NOMO-1 (cell line): ENCODE measurements at regions not wholly inside any gene's neighbourhood (a gene's known extent, or its start where the extent isn't known, plus 50 kb on each side); places are given as distances from the start of the nearest gene placed in this dataset.

Experiments
- DNase-seq, 2 experiments: peaks; one replicate each; lab custom pipeline; 2025; ENCODE audit not compliant: unreplicated experiment in 2 of 2; lab: John Stamatoyannopoulos, UW

GRCh38 chr9:86765746-86766430 lies 181.4 kb downstream of the GAS1 start:
- DNase-seq, result no peak

DNA sequence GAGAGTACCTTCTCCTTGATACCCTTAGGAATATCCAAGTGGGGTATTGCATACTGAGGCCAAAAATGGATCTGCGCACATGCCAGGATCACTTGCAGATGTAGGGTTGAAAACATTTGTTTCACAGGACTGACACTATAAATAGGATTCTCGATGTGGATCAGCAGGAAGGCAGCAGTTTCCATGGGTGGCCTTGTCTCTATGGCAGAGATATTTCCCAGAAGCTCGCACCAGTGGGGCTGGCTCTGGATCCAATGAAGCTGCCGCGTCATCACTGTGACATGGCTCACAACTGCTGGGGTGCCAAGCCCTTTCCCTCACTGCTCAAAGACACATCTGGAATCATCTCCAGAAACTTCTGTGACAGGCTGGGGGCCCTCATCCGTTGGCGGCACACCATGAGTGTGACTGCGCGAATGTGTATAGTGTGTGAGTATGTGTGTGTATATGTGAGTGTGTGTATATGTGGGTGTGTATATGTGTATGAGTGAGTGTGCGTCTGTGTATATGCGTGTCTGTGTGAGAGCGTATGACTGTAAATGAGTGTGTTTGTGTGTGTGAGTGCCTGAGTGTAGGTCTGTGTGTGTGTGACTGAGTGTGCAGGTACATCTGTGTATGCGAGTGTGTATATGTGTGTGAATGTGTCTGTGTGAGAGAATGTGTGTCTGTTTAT lies 182.5 kb downstream of the GAS1 start:
- DNase-seq, result no peak

DNA sequence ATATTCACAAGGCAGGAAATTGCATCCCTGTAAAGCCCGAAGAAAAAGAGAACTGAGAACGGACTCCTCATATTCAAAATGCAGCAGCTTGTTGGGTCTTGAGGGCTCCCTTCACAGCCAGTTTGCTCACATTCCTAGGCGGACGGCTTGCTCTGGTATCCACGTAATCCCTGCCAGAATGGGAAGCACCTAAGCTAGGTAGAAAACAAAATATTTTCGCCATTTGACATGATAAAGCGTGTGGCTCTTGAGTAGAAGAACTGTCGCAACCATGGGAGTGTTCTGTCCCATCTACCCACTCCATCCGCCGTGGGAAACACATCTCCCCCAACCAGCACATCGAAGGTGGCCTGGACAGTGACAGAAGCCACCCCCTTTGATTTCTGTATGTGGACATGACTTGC lies 183.1 kb downstream of the GAS1 start:
- peak in 1 of 2 experiments; percentile 13 for DNase-seq

GRCh38 chr9:86763791-86764190 lies 183.5 kb downstream of the GAS1 start:
- peak; percentile 13 to 65 for DNase-seq

DNA sequence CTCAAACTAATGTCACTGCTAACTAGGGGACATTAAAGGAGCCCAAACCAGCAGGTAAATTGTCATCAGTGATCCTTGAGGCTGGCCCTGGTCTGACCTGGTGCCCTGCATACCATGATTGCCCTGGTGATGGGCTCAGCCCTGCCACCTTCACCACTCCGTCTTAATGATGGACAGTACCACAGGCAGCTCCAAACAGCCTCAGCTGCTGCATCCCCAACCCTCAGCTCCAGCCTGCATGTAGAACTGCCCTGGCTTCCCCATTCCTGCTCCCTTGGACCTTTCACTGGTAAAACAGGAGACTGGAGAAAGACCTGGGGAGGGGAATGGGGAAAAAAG lies 190.0 kb downstream of the GAS1 start:
- DNase-seq, result no peak

DNA sequence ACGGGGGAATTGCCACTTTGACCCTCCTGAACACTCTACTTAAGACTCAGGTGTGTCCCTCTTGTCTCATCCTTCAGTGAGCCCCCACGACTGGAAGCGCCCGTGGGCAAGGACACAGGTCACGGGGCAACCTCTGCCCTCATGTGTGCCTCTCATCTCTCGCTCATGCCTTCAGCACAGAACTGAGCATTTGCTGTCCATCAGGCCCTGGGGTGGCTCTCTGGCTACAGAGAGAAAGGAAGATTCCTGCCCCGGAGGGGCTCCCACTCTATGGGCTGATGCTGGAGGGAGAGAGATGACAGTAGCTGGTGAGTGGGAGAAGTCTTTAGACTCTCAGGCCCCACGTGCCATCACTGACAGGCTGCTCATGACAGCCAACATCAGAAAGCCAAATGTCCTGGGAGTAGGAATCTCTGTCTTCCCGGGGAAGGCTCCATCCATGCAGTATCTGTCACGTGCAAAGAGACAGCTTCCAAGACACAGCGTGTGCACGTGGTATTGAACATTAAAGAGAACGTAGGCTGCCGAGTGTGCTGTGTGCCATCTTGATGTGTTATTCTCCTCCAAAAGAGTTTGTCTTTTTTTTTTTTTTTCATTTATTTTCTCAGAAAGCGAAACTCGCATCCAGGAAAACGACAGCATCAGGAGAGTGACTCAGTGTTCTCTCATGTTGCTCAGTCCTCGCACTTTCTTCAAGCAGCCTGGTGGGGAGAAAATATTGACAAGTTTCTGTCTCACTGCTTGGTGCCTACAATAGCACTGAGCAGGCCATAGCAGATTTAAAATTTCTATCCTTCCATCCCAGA lies 190.5 kb downstream of the GAS1 start:
- no peak for DNase-seq

DNA sequence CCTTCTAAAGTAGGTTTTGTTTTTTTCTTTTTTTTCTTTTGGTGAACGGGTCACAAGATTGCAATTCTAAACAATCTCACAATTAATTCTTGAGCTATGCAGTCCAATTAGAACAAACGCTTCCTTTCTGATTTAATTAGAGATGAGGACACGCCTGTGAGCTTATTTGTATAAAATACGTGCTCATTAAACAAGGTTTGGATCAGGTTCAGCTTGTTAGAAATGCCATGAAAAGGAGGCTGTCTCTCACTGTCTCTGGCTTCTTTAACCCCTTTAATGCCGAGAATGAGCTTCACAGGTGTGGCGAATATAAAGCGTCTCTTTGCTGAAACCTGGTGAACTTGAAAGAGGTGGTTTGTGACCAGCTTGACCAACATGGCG lies 191.8 kb downstream of the GAS1 start:
- no peak for DNase-seq

DNA sequence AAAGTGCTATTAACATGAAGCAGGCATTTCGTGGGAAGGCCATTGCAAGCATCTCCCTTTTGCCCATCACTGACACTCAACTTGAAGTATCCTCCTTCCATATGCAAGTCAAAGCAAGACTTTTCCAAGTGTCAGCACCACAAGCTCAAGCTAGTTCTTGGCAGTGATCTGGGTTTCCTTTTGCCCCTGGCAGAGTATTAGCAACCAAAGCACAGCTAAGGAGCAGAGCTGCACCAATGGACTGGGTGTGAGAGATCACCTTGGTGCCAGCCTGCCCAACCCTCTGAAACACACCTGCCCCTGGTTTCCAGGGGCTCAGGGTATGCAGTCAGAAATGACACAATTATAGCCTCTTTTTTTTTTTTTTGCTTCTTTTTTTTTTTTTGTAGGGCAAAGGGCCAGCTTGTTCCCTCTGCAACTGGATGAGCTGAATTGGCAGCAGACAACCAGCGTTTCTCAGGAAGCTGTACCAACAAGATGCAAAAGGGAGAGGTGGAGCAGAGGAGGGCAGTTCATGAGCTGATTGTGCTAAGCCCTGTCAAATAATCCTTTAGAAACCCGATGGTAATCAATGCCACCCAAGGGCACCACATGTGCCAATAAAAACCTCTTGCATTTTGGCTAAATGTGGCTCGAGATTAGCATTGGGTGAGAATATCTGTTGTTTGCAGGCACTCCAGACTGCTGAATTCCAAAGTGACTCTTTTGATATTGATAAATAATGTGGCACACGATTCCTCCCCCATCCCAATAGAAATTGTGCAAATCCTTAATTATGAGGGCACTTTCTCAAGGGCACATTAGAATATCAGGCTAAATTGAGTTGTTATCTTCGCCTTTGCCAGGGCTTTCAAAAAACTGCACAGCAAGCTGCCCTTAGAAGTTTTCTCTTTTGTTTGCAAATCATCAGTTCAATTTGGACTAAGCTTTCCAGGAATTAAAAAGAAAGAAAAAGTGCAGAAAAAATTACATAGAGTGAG lies 192.4 kb downstream of the GAS1 start:
- no peak for DNase-seq

DNA sequence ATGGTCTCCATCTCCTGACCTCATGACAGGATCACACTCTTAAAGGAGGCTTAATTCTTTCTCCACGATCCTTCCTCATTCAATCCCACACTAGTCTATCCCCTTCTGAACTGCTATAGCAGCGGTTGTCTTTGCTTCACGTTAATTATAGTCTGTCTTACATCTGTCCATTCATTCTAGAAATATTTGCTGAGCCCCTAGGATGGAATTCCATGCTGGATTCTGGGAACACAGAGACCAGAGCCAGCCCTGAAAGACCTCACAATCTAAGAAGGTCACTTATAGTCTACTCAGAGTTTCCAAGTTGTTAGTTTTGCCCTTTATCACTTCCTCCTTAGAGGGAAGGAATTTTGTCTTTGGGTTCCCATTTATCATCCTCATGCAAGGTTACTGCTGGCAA lies 193.5 kb downstream of the GAS1 start:
- no peak for DNase-seq

DNA sequence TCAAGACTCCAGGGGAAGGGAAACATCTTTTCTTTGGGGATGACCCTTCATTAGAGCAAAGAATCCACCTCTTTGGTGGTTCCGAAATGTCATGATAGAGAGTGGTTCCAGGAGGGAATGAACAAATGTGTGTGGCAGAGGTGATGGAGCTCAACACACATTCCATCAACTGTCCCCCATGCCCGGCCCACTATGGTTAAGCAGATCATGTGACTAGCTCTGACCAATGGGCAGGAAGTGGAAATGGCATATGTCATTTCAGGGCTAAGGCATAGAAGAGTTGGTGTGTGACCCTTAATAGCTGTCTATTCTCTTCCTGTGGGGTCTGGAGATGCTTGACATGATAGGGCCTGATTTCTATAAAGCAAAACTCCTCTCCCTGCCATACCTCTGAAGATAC lies 194.6 kb downstream of the GAS1 start:
- DNase-seq, result no peak

GRCh38 chr9:86751956-86752355 lies 195.3 kb downstream of the GAS1 start:
- no peak for DNase-seq

DNA sequence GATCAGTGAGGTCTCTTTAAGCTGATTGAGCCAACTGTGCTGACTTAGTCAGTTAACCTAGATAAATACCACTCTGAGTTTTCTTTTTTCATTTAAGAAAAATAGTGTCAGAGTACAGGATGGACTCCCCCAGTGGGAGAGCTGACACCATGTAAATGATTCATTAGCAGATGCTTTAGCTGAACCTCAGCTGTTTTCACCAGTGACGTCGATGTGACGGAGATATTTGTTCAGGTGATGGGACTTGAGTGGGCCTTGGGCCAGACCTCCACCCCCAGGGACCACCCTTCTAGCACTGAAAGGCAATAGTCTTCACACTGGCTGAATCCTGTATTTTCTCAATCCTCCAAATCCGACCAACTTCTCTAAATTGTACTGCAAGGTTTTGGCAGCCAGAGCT lies 196.1 kb downstream of the GAS1 start:
- no peak for DNase-seq

DNA sequence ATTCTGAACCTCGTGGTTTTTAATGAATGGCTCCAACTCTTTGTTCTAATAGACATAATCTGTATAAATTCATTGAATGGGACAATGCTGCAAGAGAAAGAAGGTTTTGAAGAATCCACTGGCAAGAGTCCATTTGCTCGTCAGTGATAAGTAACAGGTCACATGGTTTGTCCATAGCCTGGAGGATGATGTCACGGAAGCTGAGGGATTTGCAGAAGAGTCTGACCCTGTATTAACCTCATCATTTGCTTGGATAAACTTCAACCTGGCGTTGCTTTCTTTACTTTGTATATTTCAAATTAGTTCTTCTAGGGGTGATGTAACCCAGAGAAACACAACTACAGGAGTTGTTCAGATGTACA lies 197.4 kb downstream of the GAS1 start:
- DNase-seq, result no peak

GRCh38 chr9:86749161-86749893 lies 198.0 kb downstream of the GAS1 start:
- no peak for DNase-seq

GRCh38 chr9:86747711-86748110 lies 199.6 kb downstream of the GAS1 start:
- no peak for DNase-seq

DNA sequence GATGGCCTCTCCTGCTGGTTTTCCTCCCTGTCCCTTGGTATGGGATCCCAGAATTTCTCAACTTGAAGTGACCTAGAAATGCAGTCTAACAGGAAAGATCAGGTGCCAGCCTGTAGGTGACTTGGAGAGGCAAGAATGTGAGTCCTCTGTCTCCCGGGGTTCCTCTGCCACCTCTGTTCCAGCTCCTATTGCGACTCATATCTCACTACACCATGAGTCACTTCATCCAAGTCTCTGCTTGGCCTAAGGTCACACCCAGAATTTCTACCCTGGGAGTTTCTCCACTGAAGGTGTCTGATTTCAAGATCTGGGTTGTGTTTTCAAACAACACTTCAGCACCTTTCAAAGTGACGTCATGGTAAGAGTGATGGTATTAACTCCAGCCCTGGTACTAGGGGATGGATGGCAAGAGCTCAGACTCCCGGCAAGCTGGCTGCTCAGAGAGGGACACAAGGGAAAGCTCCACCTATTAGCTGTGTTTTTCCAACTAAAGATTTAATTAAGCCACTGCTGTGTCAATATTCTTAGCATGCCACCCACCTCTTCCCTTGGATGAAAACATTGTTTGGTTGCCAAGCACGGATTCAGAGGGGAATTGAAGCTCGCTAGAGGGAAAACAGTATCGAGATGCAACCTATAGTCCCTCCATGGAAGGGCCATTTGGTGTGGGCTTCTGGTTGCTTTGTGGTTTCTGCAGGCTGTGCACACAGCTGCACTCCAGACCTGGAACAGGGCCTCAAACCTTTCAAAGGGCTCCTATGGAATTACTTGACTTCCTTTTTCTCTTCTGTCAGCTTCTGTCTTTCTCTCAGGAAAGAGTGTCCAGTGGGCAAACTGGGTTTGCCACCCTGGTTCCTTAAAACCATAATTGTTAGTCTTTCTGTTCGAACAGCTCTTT lies 205.7 kb downstream of the GAS1 start:
- no peak for DNase-seq

GRCh38 chr9:86735772-86736458 lies 211.4 kb downstream of the GAS1 start:
- DNase-seq, result no peak

DNA sequence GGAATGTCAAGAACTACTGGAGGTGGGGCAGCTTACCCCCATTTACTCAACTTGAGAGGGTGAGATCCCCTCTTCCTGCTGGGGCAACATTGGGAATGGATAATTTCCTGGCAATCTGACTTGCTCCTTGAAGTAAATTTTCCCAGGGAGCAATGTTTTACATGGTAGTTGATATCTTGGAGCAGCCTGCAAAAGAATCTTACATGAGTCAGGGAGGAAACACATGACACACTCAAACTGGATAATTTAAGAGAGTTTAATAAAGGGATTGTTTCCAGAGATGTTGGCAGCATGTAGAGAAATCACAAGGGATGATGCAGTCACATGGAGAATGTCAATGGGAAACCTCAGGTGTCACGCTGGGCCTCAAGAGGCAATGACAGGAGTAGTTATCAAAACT lies 212.5 kb downstream of the GAS1 start:
- no peak for DNase-seq

GRCh38 chr9:86733929-86734328 lies 213.4 kb downstream of the GAS1 start:
- DNase-seq, result no peak
